Chondrocyte (in vitro differentiated cells): ENCODE measurements at regions not wholly inside any gene's neighbourhood (a gene's known extent, or its start where the extent isn't known, plus 50 kb on each side); places are given as distances from the start of the nearest gene placed in this dataset.
"Not testable (repeated sequence)": the region's sequence is repeated elsewhere in the genome, so short reads cannot be mapped to it uniquely, and the experiment has no call there.

Source experiments
- DNase-seq: peaks from one replicate; pipeline ENCODE4 v3.0.0; 2021; ENCODE audit warnings: mixed read lengths, low spot score
- H3K27ac Mint-ChIP-seq: one replicate; pipeline ENCODE4 v1.8.0; 2021; ENCODE audit warnings: mild to moderate bottlenecking, moderate library complexity, mixed read lengths; ENCODE audit not compliant: unreplicated experiment
- H3K27me3 Mint-ChIP-seq: 2 replicates; pipeline ENCODE4 v1.8.0; 2021; ENCODE audit warnings: low read depth, mixed read lengths
- H3K36me3 Mint-ChIP-seq: 2 replicates; pipeline ENCODE4 v1.8.0; 2021; ENCODE audit warnings: low read depth, mixed read lengths
- H3K4me1 Mint-ChIP-seq: 2 replicates; pipeline ENCODE4 v1.8.0; 2021; ENCODE audit warnings: low read depth, mild to moderate bottlenecking, mixed read lengths
- H3K4me3 Mint-ChIP-seq: one replicate; pipeline ENCODE4 v1.8.0; 2021; ENCODE audit warnings: mild to moderate bottlenecking, moderate library complexity, mixed read lengths; ENCODE audit not compliant: unreplicated experiment
- H3K9me3 Mint-ChIP-seq: 2 replicates; pipeline ENCODE4 v1.8.0; 2021; ENCODE audit warnings: low read depth, mixed read lengths
- CTCF ChIP-seq: fragments of 200-600 bp; sonication (generic); IDR thresholded peaks from 2 replicates; pipeline ENCODE4 v1.5.0; 2021; ENCODE audit warnings: antibody characterized with exemption, mild to moderate bottlenecking, moderate library complexity

- Mint-ChIP-seq H3K4me3 (no peak overlapping the region), H3K9me3 (no peaks in the 10 kb centered on the region), H3K27me3 (peaks cover 35% of the 10 kb centered on the region), H3K4me1 (peaks cover 24% of the 10 kb centered on the region), H3K36me3 (no peaks in the 10 kb centered on the region), H3K27ac (no peak overlapping the region)
- TF ChIP-seq CTCF, result no peak
- no peak for DNase-seq
Observed at GRCh38 chr4:26208237-26208994, 112.4 kb upstream of the RBPJ start.

- Mint-ChIP-seq H3K4me1 (peaks cover 24% of the 10 kb centered on the region), H3K27me3 (peaks cover 42% of the 10 kb centered on the region)
- not testable (repeated sequence) for H3K36me3 Mint-ChIP-seq, DNase-seq, H3K27ac Mint-ChIP-seq, H3K4me3 Mint-ChIP-seq, H3K9me3 Mint-ChIP-seq
Observed at GRCh38 chr4:26209378-26209777, 111.4 kb upstream of the RBPJ start.

- no peak overlapping the region for H3K27ac Mint-ChIP-seq
- H3K4me3 Mint-ChIP-seq, result no peak overlapping the region
- H3K36me3 Mint-ChIP-seq, result no peaks in the 10 kb centered on the region
- DNase-seq, result no peak
- peaks cover 5% of the 10 kb centered on the region for H3K4me1 Mint-ChIP-seq
- no peak for TF ChIP-seq CTCF
- H3K9me3 Mint-ChIP-seq, result no peaks in the 10 kb centered on the region
- peaks cover 41% of the 10 kb centered on the region for H3K27me3 Mint-ChIP-seq
Observed at GRCh38 chr4:26212528-26212927, 108.3 kb upstream of the RBPJ start.

GRCh38 chr4:26213317-26213716 is 107.5 kb upstream of the RBPJ start:
- Mint-ChIP-seq H3K4me1 (peaks cover 12% of the 10 kb centered on the region), H3K36me3 (no peaks in the 10 kb centered on the region), H3K27me3 (peaks cover 37% of the 10 kb centered on the region), H3K4me3 (no peak overlapping the region), H3K9me3 (no peaks in the 10 kb centered on the region), H3K27ac (no peak overlapping the region)
- TF ChIP-seq CTCF, result no peak
- no peak for DNase-seq

- Mint-ChIP-seq H3K4me1 (peaks cover 22% of the 10 kb centered on the region), H3K9me3 (no peaks in the 10 kb centered on the region), H3K27me3 (peaks cover 28% of the 10 kb centered on the region), H3K27ac (no peak overlapping the region), H3K36me3 (no peaks in the 10 kb centered on the region), H3K4me3 (no peak overlapping the region)
- DNase-seq, result no peak
- no peak for TF ChIP-seq CTCF
Observed at GRCh38 chr4:26214994-26215393, 105.8 kb upstream of the RBPJ start.

GRCh38 chr4:26215725-26216124 is 105.1 kb upstream of the RBPJ start:
- H3K27me3 Mint-ChIP-seq, result peaks cover 24% of the 10 kb centered on the region
- no peaks in the 10 kb centered on the region for H3K9me3 Mint-ChIP-seq
- peaks cover 26% of the 10 kb centered on the region for H3K4me1 Mint-ChIP-seq
- DNase-seq, result no peak
- H3K36me3 Mint-ChIP-seq, result no peaks in the 10 kb centered on the region
- H3K27ac Mint-ChIP-seq, result no peak overlapping the region
- no peak for TF ChIP-seq CTCF
- no peak overlapping the region for H3K4me3 Mint-ChIP-seq
